ENCODE measurements at regions not wholly inside any gene's neighbourhood (a gene's known extent, or its start where the extent isn't known, plus 50 kb on each side); places are given as distances from the start of the nearest gene placed in this dataset.

- TF ChIP-seq POLR2A (IDR thresholded peaks at IDR 0.05) (no peak), CTCF (IDR thresholded peaks at IDR 0.05) (no peak)
These were observed 655.2 kb upstream of the RIOK2 start for GRCh38 chr5:97838214-97838613.
